Mucosa of descending colon (tissue), 3 donors: ENCODE measurements at regions not wholly inside any gene's neighbourhood (a gene's known extent, or its start where the extent isn't known, plus 50 kb on each side); places are given as distances from the start of the nearest gene placed in this dataset.

Experiments
- ATAC-seq: fragments of 200-7000 bp; cut with Tn5 transposase; one replicate; pipeline ENCODE4 v1.9.1; 2020; ENCODE audit warnings: mild to moderate bottlenecking, moderate library complexity
- DNase-seq, 3 donors: peaks; one replicate each; pipeline ENCODE4 v3.0.0-alpha.2; 2020
- H3K36me3 ChIP-seq: fragments of 200-600 bp; one replicate; pipeline ENCODE4 v1.8.0; 2021; ENCODE audit warnings: low read depth, mild to moderate bottlenecking
- H3K4me1 ChIP-seq: fragments of 200-600 bp; one replicate; pipeline ENCODE4 v1.8.0; 2021; ENCODE audit warnings: low read depth, mild to moderate bottlenecking
- H3K4me3 ChIP-seq: fragments of 200-600 bp; one replicate; pipeline ENCODE4 v1.8.0; 2021; ENCODE audit warnings: mild to moderate bottlenecking
- H3K9me3 ChIP-seq: fragments of 200-600 bp; one replicate; pipeline ENCODE4 v1.8.0; 2021; ENCODE audit warnings: mild to moderate bottlenecking
- CTCF ChIP-seq: fragments of 200-600 bp; IDR thresholded peaks from one replicate; pipeline ENCODE4 v1.8.0; 2022; ENCODE audit warnings: antibody characterized with exemption, mild to moderate bottlenecking
- intact Hi-C, 2 donors: fragments of 100-400 bp; cut with DNase I in 1 of 2; cut with micrococcal nuclease in 1 of 2; formaldehyde crosslinking; loops; one replicate each; pipeline versions ENCODE4 v1.11.0 to v1.11.1; 2022; cut with DNase I, micrococcal nuclease
- donor health status: DM: no; HTN: no; CAD: no; lungs with moderate emphysema.
- donor health status: DM: no; HTN: no; CAD: no.
- donor health status: DM: no; HTN: yes; CAD: no.

GRCh38 chr11:127138613-127139012 is 138.0 kb upstream of the KIRREL3 start:
- intact Hi-C loops = no loop called here
- DNase-seq = no peak
- no peak for TF ChIP-seq CTCF
- Histone ChIP-seq H3K4me1 (no peaks in the 10 kb centered on the region), H3K36me3 (no peaks in the 10 kb centered on the region), H3K4me3 (no peak overlapping the region), H3K9me3 (no peaks in the 10 kb centered on the region)
- ATAC-seq = no peak

GRCh38 chr11:127137771-127138280 is 137.3 kb upstream of the KIRREL3 start:
- no peak for DNase-seq
- TF ChIP-seq CTCF = no peak
- H3K36me3 ChIP-seq = no peaks in the 10 kb centered on the region
- H3K4me1 ChIP-seq = no peaks in the 10 kb centered on the region
- no peak for ATAC-seq
- no peak overlapping the region for H3K4me3 ChIP-seq
- intact Hi-C loops = no loop called here
- H3K9me3 ChIP-seq = no peaks in the 10 kb centered on the region

- Histone ChIP-seq H3K4me1 (no peaks in the 10 kb centered on the region), H3K36me3 (no peaks in the 10 kb centered on the region), H3K4me3 (no peak overlapping the region), H3K9me3 (no peaks in the 10 kb centered on the region)
- no peak for TF ChIP-seq CTCF
- intact Hi-C loops = no loop called here
- DNase-seq = no peak
- no peak for ATAC-seq
Measured at GRCh38 chr11:127136438-127136837, 135.9 kb upstream of the KIRREL3 start.

GRCh38 chr11:127135256-127135655 is 134.7 kb upstream of the KIRREL3 start:
- no peak overlapping the region for H3K4me3 ChIP-seq
- no peaks in the 10 kb centered on the region for H3K36me3 ChIP-seq
- H3K4me1 ChIP-seq = no peaks in the 10 kb centered on the region
- intact Hi-C loops = no loop called here
- no peak for DNase-seq
- no peaks in the 10 kb centered on the region for H3K9me3 ChIP-seq
- ATAC-seq = no peak
- no peak for TF ChIP-seq CTCF

- Histone ChIP-seq H3K4me3 (no peak overlapping the region), H3K36me3 (no peaks in the 10 kb centered on the region), H3K4me1 (no peaks in the 10 kb centered on the region), H3K9me3 (no peaks in the 10 kb centered on the region)
- DNase-seq (no peak), ATAC-seq (no peak)
- intact Hi-C loops = no loop called here
- no peak for TF ChIP-seq CTCF
Measured at GRCh38 chr11:127133061-127133460, 132.5 kb upstream of the KIRREL3 start.

- ATAC-seq (no peak), DNase-seq (no peak)
- no peak overlapping the region for H3K4me3 ChIP-seq
- intact Hi-C loops = no loop called here
- H3K4me1 ChIP-seq = no peaks in the 10 kb centered on the region
- TF ChIP-seq CTCF = no peak
- H3K36me3 ChIP-seq = no peaks in the 10 kb centered on the region
- H3K9me3 ChIP-seq = no peaks in the 10 kb centered on the region
Measured at GRCh38 chr11:127130321-127130720, 129.8 kb upstream of the KIRREL3 start.
